ENCODE measurements at regions not wholly inside any gene's neighbourhood (a gene's known extent, or its start where the extent isn't known, plus 50 kb on each side); places are given as distances from the start of the nearest gene placed in this dataset.
"Not testable (repeated sequence)": the region's sequence is repeated elsewhere in the genome, so short reads cannot be mapped to it uniquely, and the experiment has no call there.

DNA sequence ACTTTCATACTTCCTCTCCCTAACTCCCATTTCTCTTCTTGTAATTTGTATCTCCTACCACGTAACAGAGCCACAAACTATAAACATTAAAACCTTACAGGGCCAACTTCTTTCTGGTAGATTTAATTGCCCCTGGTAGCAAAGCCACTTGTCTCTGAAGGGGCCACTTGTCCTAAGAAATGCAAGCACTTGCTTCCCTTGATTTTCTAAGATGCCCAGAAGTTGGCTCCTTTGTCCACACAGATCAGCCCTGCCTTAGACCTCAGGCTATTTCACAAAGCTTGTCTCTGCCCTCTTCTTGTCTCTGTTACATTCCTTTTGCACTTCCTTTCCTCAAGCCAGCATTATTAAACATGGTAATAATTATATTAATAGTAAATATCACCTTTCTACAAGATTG, 80.6 kb upstream of the CXXC4 start:
- POLR2A ChIA-PET = no interaction called here
- TF ChIP-seq, protein P1, sequence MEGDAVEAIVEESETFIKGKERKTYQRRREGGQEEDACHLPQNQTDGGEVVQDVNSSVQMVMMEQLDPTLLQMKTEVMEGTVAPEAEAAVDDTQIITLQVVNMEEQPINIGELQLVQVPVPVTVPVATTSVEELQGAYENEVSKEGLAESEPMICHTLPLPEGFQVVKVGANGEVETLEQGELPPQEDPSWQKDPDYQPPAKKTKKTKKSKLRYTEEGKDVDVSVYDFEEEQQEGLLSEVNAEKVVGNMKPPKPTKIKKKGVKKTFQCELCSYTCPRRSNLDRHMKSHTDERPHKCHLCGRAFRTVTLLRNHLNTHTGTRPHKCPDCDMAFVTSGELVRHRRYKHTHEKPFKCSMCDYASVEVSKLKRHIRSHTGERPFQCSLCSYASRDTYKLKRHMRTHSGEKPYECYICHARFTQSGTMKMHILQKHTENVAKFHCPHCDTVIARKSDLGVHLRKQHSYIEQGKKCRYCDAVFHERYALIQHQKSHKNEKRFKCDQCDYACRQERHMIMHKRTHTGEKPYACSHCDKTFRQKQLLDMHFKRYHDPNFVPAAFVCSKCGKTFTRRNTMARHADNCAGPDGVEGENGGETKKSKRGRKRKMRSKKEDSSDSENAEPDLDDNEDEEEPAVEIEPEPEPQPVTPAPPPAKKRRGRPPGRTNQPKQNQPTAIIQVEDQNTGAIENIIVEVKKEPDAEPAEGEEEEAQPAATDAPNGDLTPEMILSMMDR (IDR thresholded peaks at IDR 0.05; ENCODE audit: unreplicated experiment) = no peak
- intact Hi-C loops (cut with micrococcal nuclease) = no loop called here

DNA sequence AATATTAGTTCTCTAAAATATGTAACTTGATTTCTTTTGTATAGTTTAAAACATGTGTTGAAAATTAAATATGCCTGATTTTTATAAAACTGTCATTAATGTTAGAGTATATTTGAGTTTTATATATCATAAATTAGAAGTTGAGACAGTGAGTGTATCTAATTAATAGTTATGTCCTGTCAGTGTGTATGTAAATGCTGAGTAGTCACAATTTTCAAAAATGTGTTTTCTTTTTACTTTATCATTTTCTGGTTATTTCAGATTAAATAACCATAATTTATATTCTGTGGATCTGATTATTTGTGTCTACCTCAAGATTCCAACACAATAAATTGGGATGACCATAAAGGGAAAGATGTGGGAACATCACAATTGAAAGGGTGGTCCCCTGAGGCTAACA, 82.7 kb upstream of the CXXC4 start:
- intact Hi-C loops (cut with micrococcal nuclease) = no loop called here
- Mint-ChIP-seq H3K27me3 (ENCODE audit: insufficient read depth, unreplicated experiment) (no peaks in the 10 kb centered on the region), H3K36me3 (ENCODE audit: insufficient read depth, unreplicated experiment) (no peaks in the 10 kb centered on the region), H3K4me3 (ENCODE audit: unreplicated experiment) (no peak overlapping the region), H3K9me3 (ENCODE audit: unreplicated experiment) (no peaks in the 10 kb centered on the region), H3K4me1 (ENCODE audit: insufficient read depth, unreplicated experiment) (no peaks in the 10 kb centered on the region), H3K27ac (ENCODE audit: low read depth, unreplicated experiment) (no peak overlapping the region)
- DNase-seq (ENCODE audit: unreplicated experiment) = no peak
- BruUV-seq (replicated peaks) = no TSS peak
- TF ChIP-seq, protein P1 (IDR thresholded peaks at IDR 0.05; ENCODE audit: unreplicated experiment) = no peak
- ChIA-PET POLR2A (no interaction called here), CTCF (no interaction called here)

More for the DNA sequence above, 80.6 kb upstream of the CXXC4 start:
- H3K36me3 Mint-ChIP-seq (ENCODE audit: insufficient read depth, unreplicated experiment) = no peaks in the 10 kb centered on the region
- no peaks in the 10 kb centered on the region for H3K27me3 Mint-ChIP-seq (ENCODE audit: insufficient read depth, unreplicated experiment)
- no peak overlapping the region for H3K4me3 Mint-ChIP-seq (ENCODE audit: unreplicated experiment)
- BruUV-seq (replicated peaks) = no TSS peak
- no peak for DNase-seq (ENCODE audit: unreplicated experiment)
- H3K27ac Mint-ChIP-seq (ENCODE audit: low read depth, unreplicated experiment) = no peak overlapping the region
- H3K9me3 Mint-ChIP-seq (ENCODE audit: unreplicated experiment) = no peaks in the 10 kb centered on the region
- CTCF ChIA-PET = interaction anchor here (0.7 kb wide), 1 partner anchor 948 kb away, joined by 3 read pairs; no protein-coding TSS in a partner anchor
- H3K4me1 Mint-ChIP-seq (ENCODE audit: insufficient read depth, unreplicated experiment) = peaks cover 6% of the 10 kb centered on the region

DNA sequence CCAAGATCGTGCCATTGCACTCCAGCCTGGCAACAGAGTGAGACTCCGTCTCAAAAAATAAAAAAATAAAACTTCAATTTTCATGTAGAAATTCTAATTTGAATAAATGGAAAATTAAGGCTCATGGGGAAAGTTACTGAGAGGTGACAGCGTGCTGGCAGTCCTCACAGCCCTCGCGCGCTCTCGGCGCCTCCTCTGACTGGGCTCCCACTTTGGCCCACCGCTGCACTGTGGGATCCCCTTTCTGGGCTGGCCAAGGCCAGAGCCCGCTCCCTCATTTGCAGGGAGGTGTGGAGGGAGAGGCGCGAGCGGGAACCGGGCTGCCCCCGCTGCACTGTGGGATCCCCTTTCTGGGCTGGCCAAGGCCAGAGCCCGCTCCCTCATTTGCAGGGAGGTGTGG, 86.8 kb upstream of the CXXC4 start:
- H3K27ac Mint-ChIP-seq (ENCODE audit: low read depth, unreplicated experiment); intact Hi-C loops (cut with micrococcal nuclease); H3K27me3 Mint-ChIP-seq (ENCODE audit: insufficient read depth, unreplicated experiment); POLR2A ChIA-PET; H3K9me3 Mint-ChIP-seq (ENCODE audit: unreplicated experiment); H3K4me3 Mint-ChIP-seq (ENCODE audit: unreplicated experiment); CTCF ChIA-PET; BruUV-seq (replicated peaks); DNase-seq (ENCODE audit: unreplicated experiment); H3K36me3 Mint-ChIP-seq (ENCODE audit: insufficient read depth, unreplicated experiment); H3K4me1 Mint-ChIP-seq (ENCODE audit: insufficient read depth, unreplicated experiment): not testable (repeated sequence)

DNA sequence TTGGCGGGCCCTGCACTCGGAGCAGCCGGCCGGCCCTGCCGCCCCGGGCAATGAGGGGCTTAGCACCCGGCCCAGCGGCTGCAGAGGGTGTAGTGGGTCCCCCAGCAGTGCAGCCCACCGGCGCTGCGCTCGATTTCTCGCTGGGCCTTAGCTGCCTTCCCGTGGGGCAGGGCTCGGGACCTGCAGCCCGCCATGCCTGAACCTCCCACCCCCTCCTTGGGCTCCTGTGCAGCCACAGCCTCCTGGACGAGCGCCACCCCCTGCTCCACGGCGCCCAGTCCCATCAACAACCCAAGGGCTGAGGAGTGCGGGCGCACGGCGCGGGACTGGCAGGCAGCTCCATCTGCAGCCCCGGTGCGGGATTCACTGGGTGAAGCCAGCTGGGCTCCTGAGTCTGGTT, 87.4 kb upstream of the CXXC4 start:
- H3K4me3 Mint-ChIP-seq (ENCODE audit: unreplicated experiment); H3K36me3 Mint-ChIP-seq (ENCODE audit: insufficient read depth, unreplicated experiment); BruUV-seq (replicated peaks); POLR2A ChIA-PET; DNase-seq (ENCODE audit: unreplicated experiment); H3K27ac Mint-ChIP-seq (ENCODE audit: low read depth, unreplicated experiment); H3K4me1 Mint-ChIP-seq (ENCODE audit: insufficient read depth, unreplicated experiment); H3K27me3 Mint-ChIP-seq (ENCODE audit: insufficient read depth, unreplicated experiment); intact Hi-C loops (cut with micrococcal nuclease); H3K9me3 Mint-ChIP-seq (ENCODE audit: unreplicated experiment); CTCF ChIA-PET: not testable (repeated sequence)

- Mint-ChIP-seq H3K9me3 (ENCODE audit: unreplicated experiment) (no peaks in the 10 kb centered on the region), H3K36me3 (ENCODE audit: insufficient read depth, unreplicated experiment) (peaks cover 7% of the 10 kb centered on the region), H3K27me3 (ENCODE audit: insufficient read depth, unreplicated experiment) (no peaks in the 10 kb centered on the region), H3K4me3 (ENCODE audit: unreplicated experiment) (no peak overlapping the region), H3K4me1 (ENCODE audit: insufficient read depth, unreplicated experiment) (no peaks in the 10 kb centered on the region), H3K27ac (ENCODE audit: low read depth, unreplicated experiment) (no peak overlapping the region)
- TF ChIP-seq, protein P1 (IDR thresholded peaks at IDR 0.05; ENCODE audit: unreplicated experiment) = no peak
- ChIA-PET CTCF (no interaction called here), POLR2A (no interaction called here)
- DNase-seq (ENCODE audit: unreplicated experiment) = no peak
- BruUV-seq (replicated peaks) = no TSS peak
- intact Hi-C loops (cut with micrococcal nuclease) = no loop called here
Observed at GRCh38 chr4:104589264-104589868, 94.7 kb upstream of the CXXC4 start.

All from MCF 10A (cell line).